ENCODE measurements at regions not wholly inside any gene's neighbourhood (a gene's known extent, or its start where the extent isn't known, plus 50 kb on each side); places are given as distances from the start of the nearest gene placed in this dataset.

GRCh38 chr1:22380024-22380785, 71.4 kb upstream of the ZBTB40 start:
- no peaks in the 10 kb centered on the region for H3K9me3 ChIP-seq (ENCODE audit: low read depth, low read length)
- H3K27ac ChIP-seq, result peak overlapping the region; percentile 91
- H3K4me3 ChIP-seq, result peak overlapping the region; percentile 19
- TF ChIP-seq POLR2AphosphoS5 (IDR thresholded peaks at IDR 0.05; ENCODE audit: borderline replicate concordance, low read depth, low read length) (no peak), EZH2 (IDR thresholded peaks at IDR 0.05) (no peak), FOXP2 (optimal IDR thresholded peaks at IDR 0.05; ENCODE audit: control extremely low read depth, extremely low read length, insufficient read depth) (no peak)
- no peak for DNase-seq (ENCODE audit: low read depth, low spot score)
- no peak overlapping the region for H3K9ac ChIP-seq (ENCODE audit: insufficient read length)
- H3K36me3 ChIP-seq (ENCODE audit: insufficient read depth, low read length), result no peaks in the 10 kb centered on the region

GRCh38 chr1:22383526-22384294, 67.9 kb upstream of the ZBTB40 start:
- Histone ChIP-seq H3K4me3 (no peak overlapping the region), H3K9ac (ENCODE audit: insufficient read length) (no peak overlapping the region), H3K9me3 (ENCODE audit: low read depth, low read length) (no peaks in the 10 kb centered on the region), H3K27ac (peak overlapping the region; percentile 35; the same call in 1 of the 2 replicates), H3K36me3 (ENCODE audit: insufficient read depth, low read length) (no peaks in the 10 kb centered on the region)
- TF ChIP-seq POLR2AphosphoS5 (IDR thresholded peaks at IDR 0.05; ENCODE audit: borderline replicate concordance, low read depth, low read length), result no peak
- no peak for TF ChIP-seq FOXP2 (optimal IDR thresholded peaks at IDR 0.05; ENCODE audit: control extremely low read depth, extremely low read length, insufficient read depth)
- TF ChIP-seq EZH2 (IDR thresholded peaks at IDR 0.05), result no peak
- DNase-seq (ENCODE audit: low read depth, low spot score), result no peak

- Histone ChIP-seq H3K36me3 (ENCODE audit: insufficient read depth, low read length) (no peaks in the 10 kb centered on the region), H3K27ac (no peak overlapping the region), H3K4me3 (no peak overlapping the region), H3K9me3 (ENCODE audit: low read depth, low read length) (no peaks in the 10 kb centered on the region), H3K9ac (ENCODE audit: insufficient read length) (no peak overlapping the region)
- DNase-seq (ENCODE audit: low read depth, low spot score), result no peak
- TF ChIP-seq EZH2 (IDR thresholded peaks at IDR 0.05), result no peak
- no peak for TF ChIP-seq FOXP2 (optimal IDR thresholded peaks at IDR 0.05; ENCODE audit: control extremely low read depth, extremely low read length, insufficient read depth)
- no peak for TF ChIP-seq POLR2AphosphoS5 (IDR thresholded peaks at IDR 0.05; ENCODE audit: borderline replicate concordance, low read depth, low read length)
These were observed 66.1 kb upstream of the ZBTB40 start for GRCh38 chr1:22385537-22385936.

GRCh38 chr1:22386774-22387173, 64.9 kb upstream of the ZBTB40 start:
- H3K4me3 ChIP-seq, result no peak overlapping the region
- DNase-seq (ENCODE audit: low read depth, low spot score), result no peak
- H3K9ac ChIP-seq (ENCODE audit: insufficient read length), result no peak overlapping the region
- no peaks in the 10 kb centered on the region for H3K36me3 ChIP-seq (ENCODE audit: insufficient read depth, low read length)
- no peaks in the 10 kb centered on the region for H3K9me3 ChIP-seq (ENCODE audit: low read depth, low read length)
- H3K27ac ChIP-seq, result no peak overlapping the region
- TF ChIP-seq EZH2 (IDR thresholded peaks at IDR 0.05) (no peak), FOXP2 (optimal IDR thresholded peaks at IDR 0.05; ENCODE audit: control extremely low read depth, extremely low read length, insufficient read depth) (no peak), POLR2AphosphoS5 (IDR thresholded peaks at IDR 0.05; ENCODE audit: borderline replicate concordance, low read depth, low read length) (no peak)

- H3K4me3 ChIP-seq, result peak overlapping the region; percentile 28; the same call in 1 of the 2 replicates
- no peaks in the 10 kb centered on the region for H3K36me3 ChIP-seq (ENCODE audit: insufficient read depth, low read length)
- peak overlapping the region; percentile 19 for H3K9ac ChIP-seq (ENCODE audit: insufficient read length)
- peak overlapping the region; percentile 94 for H3K27ac ChIP-seq
- H3K9me3 ChIP-seq (ENCODE audit: low read depth, low read length), result no peaks in the 10 kb centered on the region
- TF ChIP-seq EZH2 (IDR thresholded peaks at IDR 0.05) (no peak), POLR2AphosphoS5 (IDR thresholded peaks at IDR 0.05; ENCODE audit: borderline replicate concordance, low read depth, low read length) (no peak), FOXP2 (optimal IDR thresholded peaks at IDR 0.05; ENCODE audit: control extremely low read depth, extremely low read length, insufficient read depth) (no peak)
- DNase-seq (ENCODE audit: low read depth, low spot score), result no peak
These were observed 63.6 kb upstream of the ZBTB40 start for GRCh38 chr1:22387919-22388580.

- H3K36me3 ChIP-seq (ENCODE audit: insufficient read depth, low read length), result no peaks in the 10 kb centered on the region
- TF ChIP-seq POLR2AphosphoS5 (IDR thresholded peaks at IDR 0.05; ENCODE audit: borderline replicate concordance, low read depth, low read length), result peak; percentile 63
- TF ChIP-seq EZH2 (IDR thresholded peaks at IDR 0.05), result no peak
- peak; percentile 93 for TF ChIP-seq FOXP2 (optimal IDR thresholded peaks at IDR 0.05; ENCODE audit: control extremely low read depth, extremely low read length, insufficient read depth)
- H3K9ac ChIP-seq (ENCODE audit: insufficient read length), result peak overlapping the region; percentile 38
- peak; percentile 98 for DNase-seq (ENCODE audit: low read depth, low spot score)
- no peaks in the 10 kb centered on the region for H3K9me3 ChIP-seq (ENCODE audit: low read depth, low read length)
- H3K4me3 ChIP-seq, result peak overlapping the region; percentile 63
- H3K27ac ChIP-seq, result peak overlapping the region; percentile 94
These were observed 62.8 kb upstream of the ZBTB40 start for GRCh38 chr1:22388671-22389450.

- H3K9ac ChIP-seq (ENCODE audit: insufficient read length), result no peak overlapping the region
- no peak for TF ChIP-seq POLR2AphosphoS5 (IDR thresholded peaks at IDR 0.05; ENCODE audit: borderline replicate concordance, low read depth, low read length)
- TF ChIP-seq EZH2 (IDR thresholded peaks at IDR 0.05), result no peak
- no peak for TF ChIP-seq FOXP2 (optimal IDR thresholded peaks at IDR 0.05; ENCODE audit: control extremely low read depth, extremely low read length, insufficient read depth)
- no peak overlapping the region for H3K4me3 ChIP-seq
- H3K27ac ChIP-seq, result no peak overlapping the region
- no peak for DNase-seq (ENCODE audit: low read depth, low spot score)
- H3K9me3 ChIP-seq (ENCODE audit: low read depth, low read length), result no peaks in the 10 kb centered on the region
- no peaks in the 10 kb centered on the region for H3K36me3 ChIP-seq (ENCODE audit: insufficient read depth, low read length)
These were observed 58.1 kb upstream of the ZBTB40 start for GRCh38 chr1:22393587-22393986.
